Glutamatergic neuron (in vitro differentiated cells): ENCODE measurements at regions not wholly inside any gene's neighbourhood (a gene's known extent, or its start where the extent isn't known, plus 50 kb on each side); places are given as distances from the start of the nearest gene placed in this dataset.

Source experiments
- DNase-seq: peaks from one replicate; pipeline ENCODE4 v3.0.0; 2022
- H3K27ac Mint-ChIP-seq: one replicate; pipeline ENCODE4 v1.8.0; 2020; ENCODE audit warnings: mild to moderate bottlenecking, mixed read lengths, inconsistent platforms; ENCODE audit not compliant: unreplicated experiment
- H3K27me3 Mint-ChIP-seq: one replicate; pipeline ENCODE4 v1.8.0; 2020; ENCODE audit warnings: mild to moderate bottlenecking, moderate library complexity, mixed read lengths, inconsistent platforms; ENCODE audit not compliant: unreplicated experiment
- H3K36me3 Mint-ChIP-seq: one replicate; pipeline ENCODE4 v1.8.0; 2020; ENCODE audit warnings: mild to moderate bottlenecking, mixed read lengths, inconsistent platforms; ENCODE audit not compliant: unreplicated experiment
- H3K4me1 Mint-ChIP-seq: one replicate; pipeline ENCODE4 v1.8.0; 2020; ENCODE audit warnings: mild to moderate bottlenecking, low read depth, mixed read lengths, inconsistent platforms; ENCODE audit not compliant: unreplicated experiment
- H3K4me3 Mint-ChIP-seq: one replicate; pipeline ENCODE4 v1.8.0; 2020; ENCODE audit warnings: mild to moderate bottlenecking, mixed read lengths, inconsistent platforms; ENCODE audit not compliant: unreplicated experiment
- H3K9me3 Mint-ChIP-seq: one replicate; pipeline ENCODE4 v1.8.0; 2020; ENCODE audit warnings: mild to moderate bottlenecking, moderate library complexity, mixed read lengths, inconsistent platforms; ENCODE audit not compliant: unreplicated experiment
- CTCF ChIP-seq: fragments of 200-600 bp; sonication (generic); IDR thresholded peaks from one replicate; pipeline ENCODE4 v1.5.0; 2021; ENCODE audit not compliant: partially characterized antibody, unreplicated experiment

- H3K4me1 Mint-ChIP-seq: peaks cover 29% of the 10 kb centered on the region
- TF ChIP-seq CTCF: no peak
- H3K27me3 Mint-ChIP-seq: peaks cover 6% of the 10 kb centered on the region
- H3K9me3 Mint-ChIP-seq: peaks cover 4% of the 10 kb centered on the region
- H3K27ac Mint-ChIP-seq: no peak overlapping the region
- no peaks in the 10 kb centered on the region for H3K36me3 Mint-ChIP-seq
- H3K4me3 Mint-ChIP-seq: no peak overlapping the region
- no peak for DNase-seq
Observed at GRCh38 chr11:119888119-119888518, 159.1 kb upstream of the NECTIN1 start.

GRCh38 chr11:119886667-119887230 is 157.7 kb upstream of the NECTIN1 start:
- no peak overlapping the region for H3K4me3 Mint-ChIP-seq
- H3K9me3 Mint-ChIP-seq: peaks cover 3% of the 10 kb centered on the region
- peaks cover 6% of the 10 kb centered on the region for H3K27me3 Mint-ChIP-seq
- no peak for DNase-seq
- H3K4me1 Mint-ChIP-seq: peaks cover 22% of the 10 kb centered on the region
- no peak for TF ChIP-seq CTCF
- H3K27ac Mint-ChIP-seq: no peak overlapping the region
- no peaks in the 10 kb centered on the region for H3K36me3 Mint-ChIP-seq

DNA sequence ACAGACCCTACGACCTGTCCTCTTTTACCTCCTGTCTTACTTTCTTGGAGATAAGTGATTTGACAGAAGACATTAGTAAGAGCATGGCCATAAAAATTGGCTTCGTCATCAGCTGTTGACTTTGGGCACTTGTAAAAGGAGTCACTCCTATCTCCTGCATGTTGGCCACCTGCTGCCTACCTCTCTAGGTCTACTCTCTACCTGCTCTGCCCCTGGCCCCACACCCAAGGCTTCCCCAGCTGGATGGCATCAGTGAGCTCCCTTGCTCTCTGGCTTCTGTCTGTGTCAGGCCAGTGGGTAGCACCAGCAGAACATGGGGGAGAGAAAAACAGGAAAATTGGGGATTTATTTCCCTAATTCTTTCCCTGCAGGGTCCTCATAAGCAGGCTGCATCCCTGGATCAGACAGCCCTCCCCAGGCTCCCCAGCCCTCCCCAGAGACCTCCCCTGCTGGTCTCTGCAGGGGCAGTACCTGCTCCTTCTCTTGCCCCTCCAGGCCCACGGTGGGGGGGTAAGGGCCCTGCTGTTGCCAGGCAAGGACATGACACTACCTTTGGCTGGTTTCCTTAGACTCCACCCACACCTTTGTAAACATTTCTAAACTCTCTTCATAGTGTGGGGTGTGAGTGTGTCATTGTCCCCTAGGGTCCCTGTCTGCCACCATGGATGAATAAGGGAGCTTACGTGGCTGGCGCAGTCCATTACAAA is 157.0 kb upstream of the NECTIN1 start:
- H3K36me3 Mint-ChIP-seq: no peaks in the 10 kb centered on the region
- peaks cover 6% of the 10 kb centered on the region for H3K27me3 Mint-ChIP-seq
- peaks cover 16% of the 10 kb centered on the region for H3K4me1 Mint-ChIP-seq
- H3K4me3 Mint-ChIP-seq: no peak overlapping the region
- no peak overlapping the region for H3K27ac Mint-ChIP-seq
- peaks cover 3% of the 10 kb centered on the region for H3K9me3 Mint-ChIP-seq
- TF ChIP-seq CTCF: no peak
- no peak for DNase-seq

- peaks cover 11% of the 10 kb centered on the region for H3K4me1 Mint-ChIP-seq
- TF ChIP-seq CTCF: no peak
- H3K27me3 Mint-ChIP-seq: peaks cover 9% of the 10 kb centered on the region
- H3K9me3 Mint-ChIP-seq: peaks cover 3% of the 10 kb centered on the region
- H3K4me3 Mint-ChIP-seq: no peak overlapping the region
- no peaks in the 10 kb centered on the region for H3K36me3 Mint-ChIP-seq
- no peak for DNase-seq
- H3K27ac Mint-ChIP-seq: no peak overlapping the region
Observed at GRCh38 chr11:119885067-119885466, 156.1 kb upstream of the NECTIN1 start.

DNA sequence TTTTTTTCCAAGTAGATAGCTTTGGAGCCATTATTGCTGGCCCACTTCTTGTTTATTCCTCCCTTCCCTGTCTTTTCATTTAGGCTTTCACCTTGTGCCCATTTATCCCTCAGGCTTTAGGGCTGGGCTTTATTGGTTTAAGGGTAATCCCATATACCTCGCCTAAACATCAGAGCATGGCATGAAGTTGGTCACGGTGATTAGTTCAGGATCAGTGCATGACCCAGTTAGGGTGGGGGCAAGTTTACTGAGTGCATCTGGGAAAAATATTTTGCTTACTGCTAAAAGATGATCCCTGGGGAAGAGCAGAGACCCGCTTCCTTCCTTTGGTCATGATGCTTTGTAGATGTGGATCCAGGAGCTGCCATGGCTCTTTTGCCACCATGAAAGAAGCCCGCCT is 153.3 kb upstream of the NECTIN1 start:
- peaks cover 12% of the 10 kb centered on the region for H3K4me1 Mint-ChIP-seq

More for the DNA sequence above, 153.3 kb upstream of the NECTIN1 start:
- no peak overlapping the region for H3K4me3 Mint-ChIP-seq
- no peak for TF ChIP-seq CTCF
- H3K36me3 Mint-ChIP-seq: no peaks in the 10 kb centered on the region
- peaks cover 9% of the 10 kb centered on the region for H3K9me3 Mint-ChIP-seq
- no peak overlapping the region for H3K27ac Mint-ChIP-seq
- H3K27me3 Mint-ChIP-seq: peaks cover 6% of the 10 kb centered on the region
- no peak for DNase-seq
